22Rv1 (cell line): ENCODE measurements at regions not wholly inside any gene's neighbourhood (a gene's known extent, or its start where the extent isn't known, plus 50 kb on each side); places are given as distances from the start of the nearest gene placed in this dataset.

ENCODE experiments used
- H3K27ac ChIP-seq: fragments of 450-650 bp; 2 replicates; pipeline ENCODE4 v1.5.1; 2017
- ZFX ChIP-seq: fragments of 450-650 bp; IDR thresholded peaks from 2 replicates; pipeline ENCODE4 v1.6.1; 2017; ENCODE audit warnings: antibody characterized with exemption, borderline replicate concordance
- TF ChIP-seq, protein P1 (sequence below): fragments of 450-650 bp; IDR thresholded peaks from 2 replicates; pipeline ENCODE4 v1.5.1; 2017; ENCODE audit warnings: mild to moderate bottlenecking

DNA sequence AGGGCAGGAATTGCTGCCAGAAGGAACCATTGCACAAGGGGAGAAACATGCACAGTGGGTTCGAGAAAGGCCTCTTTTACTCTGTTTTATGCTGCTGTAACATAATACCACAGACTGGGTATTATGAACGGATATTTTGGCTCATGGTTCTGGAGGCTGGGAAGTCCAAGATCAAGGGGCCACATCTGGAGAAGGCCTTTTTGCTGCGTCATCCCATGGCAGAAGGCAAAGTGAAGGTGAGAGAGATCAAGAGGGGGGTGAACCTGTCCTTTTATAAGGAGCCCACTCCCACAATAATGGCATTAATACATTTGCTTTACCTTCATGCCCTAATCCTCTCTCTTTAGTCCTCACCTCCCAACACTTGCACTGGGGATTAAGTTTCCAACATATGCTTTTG lies 136.9 kb upstream of the ALDH1B1 start:
- TF ChIP-seq, protein P1, sequence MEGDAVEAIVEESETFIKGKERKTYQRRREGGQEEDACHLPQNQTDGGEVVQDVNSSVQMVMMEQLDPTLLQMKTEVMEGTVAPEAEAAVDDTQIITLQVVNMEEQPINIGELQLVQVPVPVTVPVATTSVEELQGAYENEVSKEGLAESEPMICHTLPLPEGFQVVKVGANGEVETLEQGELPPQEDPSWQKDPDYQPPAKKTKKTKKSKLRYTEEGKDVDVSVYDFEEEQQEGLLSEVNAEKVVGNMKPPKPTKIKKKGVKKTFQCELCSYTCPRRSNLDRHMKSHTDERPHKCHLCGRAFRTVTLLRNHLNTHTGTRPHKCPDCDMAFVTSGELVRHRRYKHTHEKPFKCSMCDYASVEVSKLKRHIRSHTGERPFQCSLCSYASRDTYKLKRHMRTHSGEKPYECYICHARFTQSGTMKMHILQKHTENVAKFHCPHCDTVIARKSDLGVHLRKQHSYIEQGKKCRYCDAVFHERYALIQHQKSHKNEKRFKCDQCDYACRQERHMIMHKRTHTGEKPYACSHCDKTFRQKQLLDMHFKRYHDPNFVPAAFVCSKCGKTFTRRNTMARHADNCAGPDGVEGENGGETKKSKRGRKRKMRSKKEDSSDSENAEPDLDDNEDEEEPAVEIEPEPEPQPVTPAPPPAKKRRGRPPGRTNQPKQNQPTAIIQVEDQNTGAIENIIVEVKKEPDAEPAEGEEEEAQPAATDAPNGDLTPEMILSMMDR = no peak
- H3K27ac ChIP-seq = no peak overlapping the region

DNA sequence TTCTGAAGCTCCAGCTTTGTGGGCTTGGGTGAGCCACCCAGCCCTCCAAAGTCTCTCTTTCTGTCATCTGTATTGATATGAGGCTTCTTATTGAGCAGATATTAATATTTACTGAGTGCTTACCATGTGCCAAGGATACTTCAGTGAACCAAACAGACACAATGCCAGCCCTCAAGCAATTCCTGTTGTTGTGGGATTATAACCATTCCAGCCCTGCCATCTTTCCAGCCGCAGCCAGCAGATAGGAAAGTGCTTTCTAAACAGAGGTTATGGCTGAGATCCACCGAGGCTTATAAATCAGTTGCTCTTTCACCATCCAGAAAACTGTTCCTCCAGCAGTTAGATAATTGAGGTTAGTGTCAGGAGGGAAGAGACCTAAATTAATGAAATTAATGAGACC lies 137.7 kb upstream of the ALDH1B1 start:
- TF ChIP-seq ZFX = no peak
- TF ChIP-seq, protein P1 = no peak
- H3K27ac ChIP-seq = no peak overlapping the region

GRCh38 chr9:38254151-38254550 lies 138.4 kb upstream of the ALDH1B1 start:
- no peak overlapping the region for H3K27ac ChIP-seq
- TF ChIP-seq, protein P1 = no peak
- no peak for TF ChIP-seq ZFX

DNA sequence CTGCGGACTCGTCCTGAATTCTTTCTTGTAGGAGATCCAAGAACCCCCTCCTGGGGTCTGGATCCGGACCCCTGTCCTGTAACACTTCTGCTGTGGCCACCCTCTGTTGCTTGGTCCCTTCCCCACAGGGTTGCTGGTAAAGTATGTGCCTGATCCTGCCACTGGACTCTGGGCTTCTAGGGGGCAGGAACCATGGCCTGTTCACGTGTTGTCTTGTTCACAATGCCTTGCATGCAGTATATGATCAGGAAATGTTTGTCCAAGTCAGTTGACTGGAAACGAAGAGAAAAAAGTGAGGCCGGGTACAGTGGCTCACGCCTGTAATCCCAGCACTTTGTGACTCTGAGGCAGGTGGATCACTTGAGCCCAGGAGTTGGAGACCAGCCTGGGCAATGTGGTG lies 139.3 kb upstream of the ALDH1B1 start:
- TF ChIP-seq, protein P1 = no peak
- no peak for TF ChIP-seq ZFX
- no peak overlapping the region for H3K27ac ChIP-seq

DNA sequence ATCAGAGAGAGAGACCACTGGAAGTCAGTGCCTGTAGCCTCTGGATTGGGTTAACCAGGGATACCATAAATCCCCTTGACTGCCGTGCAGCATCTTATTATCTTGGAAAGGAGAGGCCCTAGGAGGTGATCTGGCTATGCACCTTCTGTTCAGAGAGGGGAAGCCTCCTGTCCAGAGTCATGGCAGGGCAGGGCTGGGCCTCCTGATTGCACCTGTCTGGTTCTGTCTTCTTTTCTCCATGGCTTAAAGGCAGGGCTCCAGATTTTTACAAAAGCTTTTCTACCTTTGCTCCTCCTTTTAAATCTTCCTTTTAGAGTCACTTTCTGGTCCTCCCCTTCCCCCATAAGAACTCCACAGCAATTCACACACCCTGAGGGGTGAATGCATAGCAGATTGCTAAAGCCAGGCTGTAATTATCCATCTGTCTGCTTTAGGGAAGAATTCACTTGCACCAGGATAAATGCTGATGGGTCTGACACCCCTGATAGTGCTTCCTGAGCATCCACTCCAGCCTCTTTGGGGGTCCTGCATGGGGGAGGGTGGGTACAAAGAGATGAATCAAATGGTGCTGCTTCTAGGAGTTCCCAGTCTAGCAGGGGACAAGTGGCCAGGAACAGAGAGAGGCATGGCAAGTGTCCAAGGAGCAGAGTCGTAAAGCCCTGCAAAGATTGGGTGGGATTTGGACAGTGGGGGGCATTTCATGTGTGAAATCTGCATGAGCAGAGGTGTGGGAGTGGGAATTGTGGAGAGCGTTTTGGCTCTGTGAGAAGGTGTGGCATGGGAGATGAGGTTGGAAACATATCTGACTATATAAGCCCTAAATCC lies 141.3 kb upstream of the ALDH1B1 start:
- no peak overlapping the region for H3K27ac ChIP-seq
- TF ChIP-seq, protein P1 = no peak
- TF ChIP-seq ZFX = no peak

DNA sequence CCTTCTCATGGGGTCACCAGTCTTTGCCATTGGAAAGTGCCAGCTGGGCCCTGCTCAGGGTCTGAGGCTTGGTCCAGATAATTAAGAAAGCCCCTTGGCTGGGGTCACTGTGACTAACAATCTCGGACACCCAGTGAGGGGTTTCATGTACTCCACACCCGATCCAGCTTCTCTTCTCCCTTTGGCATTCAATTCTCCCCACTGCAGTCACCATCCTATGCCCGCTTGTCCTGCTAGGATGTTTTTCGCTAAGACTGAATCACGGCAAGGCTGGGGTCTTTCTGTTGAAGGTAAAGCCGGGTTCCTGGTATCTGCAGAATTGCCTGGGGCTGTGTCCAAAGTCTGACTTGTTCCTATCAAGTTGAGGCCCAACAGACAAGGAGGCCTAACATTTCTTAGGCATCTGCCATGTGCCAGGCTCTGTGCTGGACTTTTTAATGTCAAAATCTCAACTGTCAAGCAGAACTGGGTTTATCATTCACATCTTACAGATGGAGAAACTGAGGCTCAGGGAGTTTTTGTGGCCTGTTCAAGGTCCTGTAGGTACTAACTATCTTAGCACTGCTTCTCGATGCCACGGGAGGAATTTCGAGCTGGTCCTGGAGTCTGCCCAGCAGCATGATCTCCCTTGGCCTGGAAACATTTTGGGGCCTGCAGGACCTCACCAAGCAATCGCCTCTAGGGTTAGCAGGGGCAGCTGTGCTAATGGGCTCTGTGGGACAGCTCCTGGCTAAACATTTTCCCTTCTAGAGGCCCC lies 142.0 kb upstream of the ALDH1B1 start:
- no peak overlapping the region for H3K27ac ChIP-seq
- no peak for TF ChIP-seq ZFX
- TF ChIP-seq, protein P1 = no peak
